Fibroblast of mammary gland (primary cell): ENCODE measurements at regions not wholly inside any gene's neighbourhood (a gene's known extent, or its start where the extent isn't known, plus 50 kb on each side); places are given as distances from the start of the nearest gene placed in this dataset.

ENCODE experiments used
- DNase-seq: peaks from one replicate; pipeline ENCODE4 v3.0.0-alpha.2; 2010; ENCODE audit warnings: low read depth
- H3K4me3 ChIP-seq: 2 replicates; pipeline ENCODE4 v1.5.1; 2011; ENCODE audit warnings: low read depth, mild to moderate bottlenecking, low read length, moderate library complexity; ENCODE audit not compliant: control insufficient read depth
- CTCF ChIP-seq: conservative IDR thresholded peaks from 2 replicates; pipeline ENCODE4 v1.5.1; 2011; ENCODE audit warnings: low read depth, low read length, inconsistent platforms; ENCODE audit not compliant: control insufficient read depth, insufficient read depth

GRCh38 chr6:145017051-145017450, 718.3 kb downstream of the EPM2A start:
- TF ChIP-seq CTCF, result no peak
- no peak overlapping the region for H3K4me3 ChIP-seq
- no peak for DNase-seq

DNA sequence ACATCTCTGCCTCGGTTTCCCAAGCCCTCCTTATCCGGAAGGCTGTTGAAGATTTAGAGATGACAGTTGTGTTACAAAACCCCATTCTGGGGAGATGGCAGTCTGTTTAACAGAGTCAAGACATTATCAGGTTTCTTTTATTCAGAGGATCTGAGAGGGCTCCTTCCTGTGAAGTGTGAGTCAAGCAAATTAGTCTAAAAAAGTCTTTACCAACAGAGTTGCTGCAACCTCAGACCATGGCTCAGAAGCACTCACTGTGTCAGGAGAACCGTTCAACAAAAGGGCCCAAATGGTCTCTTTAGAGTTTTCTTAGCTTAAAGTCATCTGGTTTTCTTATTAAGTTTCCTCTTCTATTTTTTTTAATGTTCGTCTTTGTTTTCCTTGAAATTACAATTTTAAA, 717.8 kb downstream of the EPM2A start:
- H3K4me3 ChIP-seq, result no peak overlapping the region
- TF ChIP-seq CTCF, result no peak
- peak; percentile 33 for DNase-seq

- no peak overlapping the region for H3K4me3 ChIP-seq
- no peak for TF ChIP-seq CTCF
These were observed 717.3 kb downstream of the EPM2A start for GRCh38 chr6:145018027-145018426.

GRCh38 chr6:145020114-145020513, 715.2 kb downstream of the EPM2A start:
- H3K4me3 ChIP-seq, result no peak overlapping the region
- no peak for DNase-seq
- TF ChIP-seq CTCF, result no peak

More at GRCh38 chr6:145018027-145018426, 717.3 kb downstream of the EPM2A start:
- no peak for DNase-seq

DNA sequence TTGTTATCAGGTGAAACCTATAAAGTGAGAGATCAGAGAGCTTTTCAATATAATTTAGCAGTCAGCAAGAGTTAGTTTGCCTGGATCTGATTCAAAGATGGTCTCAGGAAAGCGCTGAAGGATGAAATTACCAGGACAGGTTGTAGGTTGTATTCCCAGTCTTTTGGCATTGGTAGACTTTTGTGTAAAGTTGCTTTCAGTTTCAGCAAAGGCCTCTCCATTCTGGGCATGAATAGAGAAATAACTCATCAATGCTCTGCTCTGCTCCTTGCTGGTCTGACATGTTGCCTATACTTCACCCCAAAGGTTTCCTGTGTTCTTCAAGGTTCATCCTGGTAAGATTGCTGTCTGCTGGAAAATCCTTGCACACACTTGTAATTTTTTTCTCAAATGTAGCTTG, 714.8 kb downstream of the EPM2A start:
- H3K4me3 ChIP-seq, result no peak overlapping the region
- TF ChIP-seq CTCF, result no peak
- no peak for DNase-seq

GRCh38 chr6:145022199-145022796, 713.0 kb downstream of the EPM2A start:
- DNase-seq, result no peak
- TF ChIP-seq CTCF, result no peak
- no peak overlapping the region for H3K4me3 ChIP-seq
